Thoracic aorta (tissue), 2 donors: ENCODE measurements at regions not wholly inside any gene's neighbourhood (a gene's known extent, or its start where the extent isn't known, plus 50 kb on each side); places are given as distances from the start of the nearest gene placed in this dataset.

Experiments used
- ATAC-seq: fragments of 150-250 bp; one replicate; pipeline ENCODE4 v1.8.0; 2017; ENCODE audit warnings: low read depth; ENCODE audit not compliant: insufficient number of reproducible peaks, low FRiP score
- DNase-seq: peaks from one replicate; pipeline ENCODE4 v3.0.0-alpha.2; 2020; ENCODE audit warnings: low spot score
- H3K27ac ChIP-seq, 2 donors: fragments of 200-600 bp; sonication (generic); 1 replicate in 1 of 2; 2 replicates in 1 of 2; pipeline ENCODE4 v1.5.1; 2016; ENCODE audit warnings: mild to moderate bottlenecking in 2 of 2, moderate library complexity in 2 of 2
- H3K27me3 ChIP-seq: fragments of 200-600 bp; sonication (generic); replicated peaks from 2 replicates; pipeline ENCODE4 v1.6.0; 2016; ENCODE audit warnings: mild to moderate bottlenecking; ENCODE audit not compliant: insufficient read depth
- H3K36me3 ChIP-seq: fragments of 200-600 bp; sonication (generic); one replicate; pipeline ENCODE4 v1.5.1; 2016
- H3K4me1 ChIP-seq, 2 donors: fragments of 200-600 bp; sonication (generic); 1 replicate in 1 of 2; 2 replicates in 1 of 2; pipeline versions ENCODE4 v1.5.1 to v1.6.0; 2016; ENCODE audit warnings: low read depth in 2 of 2, mild to moderate bottlenecking in 1 of 2; ENCODE audit not compliant: control insufficient read depth in 1 of 2
- H3K4me3 ChIP-seq: fragments of 200-600 bp; sonication (generic); 2 replicates; pipeline ENCODE4 v1.5.1; 2016; ENCODE audit warnings: mild to moderate bottlenecking
- H3K9me3 ChIP-seq: fragments of 200-600 bp; sonication (generic); 2 replicates; pipeline ENCODE4 v1.5.1; 2016
- TF ChIP-seq, protein P1 (sequence below): fragments of 200-600 bp; sonication (generic); IDR thresholded peaks from one replicate; pipeline ENCODE4 v1.5.1; 2019; ENCODE audit warnings: antibody characterized with exemption

DNA sequence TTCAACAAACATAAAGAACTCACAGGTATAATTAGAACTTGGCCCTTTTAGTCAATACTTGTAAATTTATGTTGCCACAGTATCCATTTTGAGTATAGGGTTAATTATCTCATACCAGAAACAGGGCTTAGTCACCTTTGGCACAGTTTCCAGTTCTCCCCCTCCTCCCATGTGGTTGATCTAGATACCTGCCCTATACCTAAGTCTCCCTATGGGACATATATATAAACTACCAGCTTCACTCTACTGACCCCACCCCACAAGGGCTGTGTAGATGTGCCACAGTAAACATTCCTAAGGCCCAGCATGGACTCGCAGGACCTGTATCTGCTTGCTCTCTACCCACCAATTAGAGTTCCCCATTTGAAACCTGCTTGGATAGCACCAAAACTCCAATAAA is 371.7 kb upstream of the RND3 start:
- no peak for ATAC-seq

DNA sequence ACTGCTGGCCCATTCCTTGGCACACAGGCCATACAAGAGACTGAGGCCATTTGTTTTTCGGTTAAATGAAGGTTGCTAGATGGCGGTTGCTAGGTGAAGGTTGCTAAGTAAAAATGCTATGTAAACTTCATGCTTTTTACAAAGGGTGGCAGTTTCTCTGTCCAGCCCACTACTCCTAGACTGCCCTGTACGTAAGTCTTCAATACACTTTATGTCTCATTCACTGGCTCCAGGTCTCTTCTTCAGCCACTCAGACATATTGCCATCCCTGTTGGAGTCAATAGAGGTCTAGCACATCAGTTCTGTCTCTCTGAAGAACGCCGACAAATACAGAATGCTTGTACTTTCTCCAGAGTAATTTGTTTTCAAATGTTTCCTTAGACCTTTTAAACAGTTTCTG is 370.9 kb upstream of the RND3 start:
- no peaks in the 10 kb centered on the region for H3K36me3 ChIP-seq
- no peaks in the 10 kb centered on the region for H3K27me3 ChIP-seq
- no peak overlapping the region for H3K4me3 ChIP-seq
- ATAC-seq (no peak), DNase-seq (no peak)
- no peaks in the 10 kb centered on the region for H3K9me3 ChIP-seq
- H3K27ac ChIP-seq, result no peak overlapping the region
- H3K4me1 ChIP-seq, result no peaks in the 10 kb centered on the region
- TF ChIP-seq, protein P1, sequence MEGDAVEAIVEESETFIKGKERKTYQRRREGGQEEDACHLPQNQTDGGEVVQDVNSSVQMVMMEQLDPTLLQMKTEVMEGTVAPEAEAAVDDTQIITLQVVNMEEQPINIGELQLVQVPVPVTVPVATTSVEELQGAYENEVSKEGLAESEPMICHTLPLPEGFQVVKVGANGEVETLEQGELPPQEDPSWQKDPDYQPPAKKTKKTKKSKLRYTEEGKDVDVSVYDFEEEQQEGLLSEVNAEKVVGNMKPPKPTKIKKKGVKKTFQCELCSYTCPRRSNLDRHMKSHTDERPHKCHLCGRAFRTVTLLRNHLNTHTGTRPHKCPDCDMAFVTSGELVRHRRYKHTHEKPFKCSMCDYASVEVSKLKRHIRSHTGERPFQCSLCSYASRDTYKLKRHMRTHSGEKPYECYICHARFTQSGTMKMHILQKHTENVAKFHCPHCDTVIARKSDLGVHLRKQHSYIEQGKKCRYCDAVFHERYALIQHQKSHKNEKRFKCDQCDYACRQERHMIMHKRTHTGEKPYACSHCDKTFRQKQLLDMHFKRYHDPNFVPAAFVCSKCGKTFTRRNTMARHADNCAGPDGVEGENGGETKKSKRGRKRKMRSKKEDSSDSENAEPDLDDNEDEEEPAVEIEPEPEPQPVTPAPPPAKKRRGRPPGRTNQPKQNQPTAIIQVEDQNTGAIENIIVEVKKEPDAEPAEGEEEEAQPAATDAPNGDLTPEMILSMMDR, result no peak

More for the DNA sequence above, 371.7 kb upstream of the RND3 start:
- no peaks in the 10 kb centered on the region for H3K36me3 ChIP-seq
- DNase-seq, result no peak
- H3K27me3 ChIP-seq, result no peaks in the 10 kb centered on the region
- no peaks in the 10 kb centered on the region for H3K9me3 ChIP-seq
- H3K4me1 ChIP-seq, result no peaks in the 10 kb centered on the region
- TF ChIP-seq, protein P1, result no peak
- H3K4me3 ChIP-seq, result no peak overlapping the region
- H3K27ac ChIP-seq, result no peak overlapping the region

DNA sequence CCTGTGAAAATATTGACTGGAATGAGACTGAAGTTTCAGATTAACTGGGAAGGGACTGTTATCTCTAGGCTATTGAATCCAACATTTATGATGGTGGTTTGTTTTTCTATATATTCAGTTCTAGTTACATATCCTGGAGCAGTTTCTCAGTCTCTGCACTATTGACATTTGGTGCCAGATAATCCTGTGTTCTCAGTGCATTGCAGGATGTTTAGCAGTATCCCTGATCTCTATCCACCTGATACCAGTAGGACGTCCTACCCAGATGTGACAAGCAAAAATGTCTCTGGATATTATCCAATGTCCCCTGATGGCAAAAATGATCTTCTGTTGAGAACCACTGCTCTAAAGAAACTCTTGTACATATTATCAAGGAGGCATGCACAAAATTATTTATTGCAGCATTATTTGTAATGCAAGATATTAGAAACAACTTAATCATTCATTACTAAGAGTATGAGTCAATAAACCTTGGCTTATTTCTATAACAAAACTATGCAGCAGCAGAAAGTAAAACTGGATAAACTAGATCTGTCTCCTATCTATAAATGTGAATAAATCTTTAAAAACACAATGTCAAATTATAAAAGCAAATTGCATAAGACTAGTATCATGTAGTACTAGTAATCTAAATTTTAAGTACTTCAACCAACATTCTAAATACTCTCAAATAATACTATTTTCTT is 369.3 kb upstream of the RND3 start:
- DNase-seq (no peak), ATAC-seq (no peak)
- Histone ChIP-seq H3K36me3 (no peaks in the 10 kb centered on the region), H3K9me3 (no peaks in the 10 kb centered on the region), H3K27me3 (no peaks in the 10 kb centered on the region), H3K4me1 (no peaks in the 10 kb centered on the region), H3K27ac (no peak overlapping the region), H3K4me3 (no peak overlapping the region)
- TF ChIP-seq, protein P1, result no peak

DNA sequence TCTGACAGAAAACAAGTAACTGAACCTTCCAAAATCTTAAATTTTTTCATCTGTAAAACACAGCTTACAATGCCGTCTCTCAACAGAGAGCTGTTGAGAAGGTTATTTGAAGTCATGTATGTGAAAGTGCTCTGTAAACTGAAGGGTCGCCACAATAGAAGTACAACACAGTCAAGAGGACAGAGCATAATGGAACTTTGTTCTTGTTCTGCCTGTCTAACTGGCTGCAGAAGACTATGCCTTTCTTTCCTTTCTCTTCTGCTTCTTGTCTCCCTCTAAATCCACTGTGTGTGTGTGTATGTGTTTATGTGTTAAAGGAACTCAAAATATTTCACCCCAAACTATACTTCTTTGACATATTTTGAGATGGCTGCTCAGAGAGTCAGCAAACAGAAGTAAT is 365.8 kb upstream of the RND3 start:
- H3K27me3 ChIP-seq, result no peaks in the 10 kb centered on the region
- H3K9me3 ChIP-seq, result no peaks in the 10 kb centered on the region
- no peak overlapping the region for H3K27ac ChIP-seq
- TF ChIP-seq, protein P1, result no peak
- DNase-seq (no peak), ATAC-seq (no peak)
- no peak overlapping the region for H3K4me3 ChIP-seq
- no peaks in the 10 kb centered on the region for H3K36me3 ChIP-seq
- H3K4me1 ChIP-seq, result no peaks in the 10 kb centered on the region

DNA sequence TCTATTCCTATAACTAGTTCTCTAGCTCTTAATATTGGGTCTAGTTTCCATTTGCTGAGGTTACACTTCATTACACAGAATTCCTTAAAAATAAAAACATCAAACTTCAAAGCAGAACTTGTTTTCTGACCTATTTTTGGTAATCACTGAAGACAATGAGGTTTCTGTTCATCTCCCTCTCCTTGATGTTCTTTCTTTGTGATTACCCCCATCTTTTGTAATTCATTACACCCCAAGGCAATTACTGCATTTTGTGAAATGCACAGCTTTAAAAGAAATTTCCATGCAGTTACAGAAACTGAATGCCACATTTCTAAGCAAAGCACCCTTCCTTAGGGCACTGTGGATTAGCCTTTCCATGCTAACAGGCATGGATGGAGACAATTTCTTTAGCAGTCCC is 363.2 kb upstream of the RND3 start:
- no peaks in the 10 kb centered on the region for H3K9me3 ChIP-seq
- H3K36me3 ChIP-seq, result no peaks in the 10 kb centered on the region
- no peak overlapping the region for H3K4me3 ChIP-seq
- no peak overlapping the region for H3K27ac ChIP-seq
- no peaks in the 10 kb centered on the region for H3K27me3 ChIP-seq
- TF ChIP-seq, protein P1, result no peak
- ATAC-seq (no peak), DNase-seq (no peak)
- H3K4me1 ChIP-seq, result no peaks in the 10 kb centered on the region
